GF-D8 (cell line): ENCODE measurements at regions not wholly inside any gene's neighbourhood (a gene's known extent, or its start where the extent isn't known, plus 50 kb on each side); places are given as distances from the start of the nearest gene placed in this dataset.
"Not testable (repeated sequence)": the region's sequence is repeated elsewhere in the genome, so short reads cannot be mapped to it uniquely, and the experiment has no call there.

Experiments
- DNase-seq: peaks from one replicate; lab custom pipeline; 2025; lab: John Stamatoyannopoulos, UW

GRCh38 chr1:187952446-187952845 is 1123.7 kb downstream of the PLA2G4A start:
- DNase-seq = no peak

DNA sequence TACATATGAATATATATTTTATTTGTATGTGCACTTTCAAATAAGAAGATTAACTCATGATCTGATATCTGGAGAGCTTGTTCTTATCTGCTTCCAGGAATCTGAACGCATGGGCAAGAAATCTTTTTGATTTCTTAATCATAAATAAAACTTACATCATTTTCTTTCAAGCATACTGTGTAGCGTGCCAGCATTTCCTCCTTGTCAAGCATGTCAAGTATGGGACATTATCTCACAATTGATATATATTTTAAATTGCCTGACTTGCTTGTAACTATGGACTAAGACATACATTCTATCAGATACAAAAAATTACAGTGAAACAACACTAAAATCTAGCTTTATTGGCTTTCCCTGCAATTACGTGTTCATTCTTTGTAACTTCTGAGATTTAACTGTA is 1128.2 kb downstream of the PLA2G4A start:
- DNase-seq = no peak

- no peak for DNase-seq
These were observed 1129.5 kb downstream of the PLA2G4A start for GRCh38 chr1:187958207-187958606.

DNA sequence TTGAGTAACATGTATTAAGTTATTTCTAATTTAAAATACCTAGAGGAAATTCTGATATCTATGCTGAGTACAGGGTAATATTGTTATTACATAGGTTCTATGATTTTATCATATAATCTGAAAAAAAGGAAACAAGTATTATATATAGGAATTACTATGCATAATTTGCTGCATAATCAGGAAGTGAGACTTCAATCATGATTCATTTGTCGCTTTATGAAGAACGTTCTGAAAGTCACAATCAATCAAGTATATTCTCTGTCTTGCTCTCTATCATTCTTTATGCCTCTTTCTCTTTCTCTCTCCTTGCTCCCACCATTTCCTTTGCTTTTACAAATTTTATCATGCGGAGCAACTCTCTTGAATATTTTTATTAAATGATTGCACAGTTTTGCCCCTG is 1130.3 kb downstream of the PLA2G4A start:
- DNase-seq = no peak

- DNase-seq = no peak
These were observed 1131.4 kb downstream of the PLA2G4A start for GRCh38 chr1:187960125-187960638.

DNA sequence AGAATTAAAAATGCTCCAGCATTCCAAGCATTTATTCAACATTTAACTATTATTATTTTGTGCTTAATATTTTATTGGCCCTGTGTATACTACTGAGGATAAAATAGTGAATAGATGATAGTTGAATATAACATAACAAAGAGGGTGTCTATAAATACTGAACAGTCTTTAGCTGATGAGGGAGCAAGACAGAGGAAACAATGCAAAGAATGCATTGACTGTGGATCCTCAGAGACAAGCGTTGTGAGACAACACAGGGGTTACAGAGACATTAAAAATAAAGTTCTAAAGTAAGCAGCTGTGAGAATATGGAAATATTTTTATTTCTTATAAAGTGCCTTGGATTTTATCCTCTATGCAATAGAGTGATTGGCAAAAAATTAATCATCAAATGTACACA is 1133.1 kb downstream of the PLA2G4A start:
- no peak for DNase-seq

- DNase-seq = no peak
These were observed 1143.1 kb downstream of the PLA2G4A start for GRCh38 chr1:187971851-187972250.

DNA sequence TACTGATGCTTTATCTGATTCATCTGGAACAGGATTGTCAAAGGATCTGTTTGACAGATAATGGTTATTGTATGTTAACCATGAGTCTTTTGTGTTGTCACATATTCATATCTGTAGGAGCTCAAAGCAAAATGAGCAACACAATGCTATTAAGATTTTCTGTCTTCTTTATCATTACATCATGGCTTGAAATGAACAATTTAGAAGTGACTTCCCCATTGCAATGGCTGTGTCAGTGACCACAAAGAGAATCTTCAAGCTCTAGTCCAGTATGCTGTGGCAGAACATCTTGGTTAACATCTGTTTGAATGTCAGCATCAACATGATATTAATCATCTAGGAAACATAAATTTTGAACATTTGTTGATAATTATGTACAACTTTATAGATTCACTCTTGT is 1148.5 kb downstream of the PLA2G4A start:
- no peak for DNase-seq

- no peak for DNase-seq
These were observed 1156.6 kb downstream of the PLA2G4A start for GRCh38 chr1:187985145-187985896.

DNA sequence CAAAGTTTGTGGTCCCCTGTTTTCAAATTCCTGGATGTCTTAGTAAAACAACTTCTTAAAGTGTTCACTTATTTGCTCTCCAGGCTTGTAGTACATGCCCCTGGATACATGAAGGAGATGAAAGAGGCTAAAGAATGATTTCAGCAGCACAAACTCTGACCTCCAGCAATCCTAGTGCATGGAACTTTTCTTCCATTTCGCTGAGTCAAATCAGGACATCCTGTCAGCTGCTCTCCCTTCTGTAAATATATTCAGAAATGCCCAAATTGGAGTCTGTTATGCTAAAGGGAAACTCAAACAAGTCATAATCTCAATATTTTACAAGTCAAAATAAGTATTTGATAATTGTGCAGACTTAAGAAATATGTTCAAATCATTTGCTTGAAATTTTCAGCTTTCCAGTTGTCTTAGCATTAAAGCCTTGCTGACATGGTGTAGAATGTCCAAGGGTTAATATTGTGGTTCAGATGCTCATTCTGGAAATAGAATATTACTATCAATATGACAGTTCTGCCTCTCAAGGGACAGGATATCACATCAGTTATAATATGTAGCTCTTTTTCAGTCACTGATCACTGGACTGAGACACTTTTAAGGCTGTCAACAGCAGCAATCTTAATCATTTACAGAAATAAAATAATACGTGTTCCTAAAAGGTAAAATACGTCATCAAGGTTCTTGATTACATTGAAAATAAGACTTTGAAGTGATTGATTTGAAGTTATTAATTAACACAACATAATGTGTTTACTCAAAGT is 1157.3 kb downstream of the PLA2G4A start:
- DNase-seq = no peak

- DNase-seq = no peak
These were observed 1158.6 kb downstream of the PLA2G4A start for GRCh38 chr1:187987236-187987776.

DNA sequence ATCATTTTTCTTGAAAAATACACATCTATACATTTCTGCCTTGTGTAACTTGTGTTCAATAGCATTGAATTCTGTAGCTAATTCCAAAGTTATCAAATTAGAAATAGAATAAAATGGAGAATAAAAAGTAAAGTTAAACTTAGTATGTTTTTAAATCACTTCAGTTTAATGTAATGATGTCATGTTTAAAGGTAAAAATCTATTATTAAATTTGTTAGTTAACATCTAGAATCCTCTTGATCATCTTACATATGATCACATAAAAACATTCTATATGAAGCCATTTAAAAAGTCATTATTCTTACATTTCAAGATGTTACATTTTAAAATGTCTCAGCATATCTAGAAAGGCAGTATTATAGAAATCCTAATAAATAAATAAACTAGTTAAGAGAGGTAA is 1163.2 kb downstream of the PLA2G4A start:
- no peak for DNase-seq

DNA sequence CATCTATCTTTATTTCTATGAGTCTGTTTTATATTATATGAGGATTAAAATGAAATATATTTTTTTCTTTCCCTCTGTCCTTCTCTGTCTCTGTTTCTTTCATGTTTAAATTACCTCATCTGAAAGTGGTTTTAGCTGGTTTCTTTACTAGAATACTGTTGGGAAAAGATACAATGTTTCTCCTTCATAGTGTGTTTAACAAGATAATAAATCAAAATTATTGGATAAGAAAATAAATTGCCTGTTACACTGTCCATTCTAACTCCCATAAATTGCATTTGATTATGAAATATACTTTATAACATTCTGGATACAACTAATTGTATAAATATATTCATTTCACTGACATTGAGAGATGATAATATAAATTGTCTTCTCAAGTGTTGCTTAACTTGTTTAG is 1168.0 kb downstream of the PLA2G4A start:
- DNase-seq = no peak

DNA sequence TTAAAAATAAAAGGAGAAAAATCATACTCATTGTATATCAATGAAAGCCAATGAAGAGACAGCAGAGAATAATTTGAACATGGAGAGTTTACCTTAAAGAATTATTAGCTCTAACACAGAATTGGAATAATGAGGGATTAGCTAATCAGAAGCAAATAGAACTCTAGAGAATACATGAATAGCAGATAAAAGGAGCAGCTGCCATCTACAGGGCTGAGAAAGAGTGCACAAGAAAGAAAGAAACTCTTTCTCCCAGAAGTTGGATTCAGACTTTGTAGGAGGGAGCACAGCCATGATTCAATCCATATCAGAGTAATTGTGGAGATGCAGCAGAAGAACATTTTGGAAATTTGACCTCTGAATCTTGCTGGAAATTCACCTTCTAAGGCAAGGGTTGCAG is 1171.2 kb downstream of the PLA2G4A start:
- no peak for DNase-seq

DNA sequence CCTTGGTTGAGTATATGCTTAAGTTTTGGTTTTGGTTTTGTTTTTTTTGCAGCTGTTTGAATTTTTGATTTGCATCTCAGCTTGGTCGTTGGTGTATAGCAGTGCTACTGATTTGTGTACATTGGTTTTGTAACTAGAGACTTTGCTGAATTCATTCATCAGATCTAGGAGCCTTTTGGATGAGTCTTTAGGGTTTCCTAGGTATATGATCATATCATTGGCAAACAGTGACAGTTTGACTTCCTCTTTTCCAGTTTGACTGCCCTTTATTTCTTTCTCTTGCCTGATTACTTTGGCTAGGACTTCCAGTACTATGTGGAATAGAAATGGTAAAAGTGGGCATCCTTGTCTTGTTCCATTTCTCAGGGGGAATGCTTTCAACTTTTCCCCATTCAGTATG is 1174.9 kb downstream of the PLA2G4A start:
- DNase-seq = not testable (repeated sequence)

GRCh38 chr1:188004849-188005248 is 1176.1 kb downstream of the PLA2G4A start:
- DNase-seq = no peak

DNA sequence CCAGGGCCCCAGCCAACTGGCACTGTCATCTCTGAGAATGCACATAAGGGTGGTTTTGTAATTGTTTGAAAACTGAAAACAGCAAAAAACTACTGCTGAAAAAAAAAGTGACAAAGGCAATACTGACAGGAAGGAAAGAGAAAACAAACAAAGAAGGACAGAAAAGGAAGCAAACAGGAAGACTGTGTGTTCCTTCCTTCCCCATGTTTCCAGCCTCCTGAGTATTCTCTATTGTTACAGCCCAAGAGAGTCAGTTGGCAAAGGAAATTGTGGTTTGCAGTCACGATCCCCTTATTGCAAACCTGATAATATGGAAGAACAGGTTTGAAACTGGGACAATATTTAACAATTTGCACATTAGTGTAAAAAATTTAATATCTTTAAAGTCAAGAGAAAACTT is 1177.6 kb downstream of the PLA2G4A start:
- no peak for DNase-seq

- not testable (repeated sequence) for DNase-seq
These were observed 1184.6 kb downstream of the PLA2G4A start for GRCh38 chr1:188013222-188013849.

GRCh38 chr1:188017921-188018320 is 1189.2 kb downstream of the PLA2G4A start:
- no peak for DNase-seq

GRCh38 chr1:188022661-188023060 is 1193.9 kb downstream of the PLA2G4A start:
- no peak for DNase-seq

- DNase-seq = no peak
These were observed 1194.5 kb downstream of the PLA2G4A start for GRCh38 chr1:188023206-188023605.

GRCh38 chr1:188027613-188028012 is 1198.9 kb downstream of the PLA2G4A start:
- no peak for DNase-seq

DNA sequence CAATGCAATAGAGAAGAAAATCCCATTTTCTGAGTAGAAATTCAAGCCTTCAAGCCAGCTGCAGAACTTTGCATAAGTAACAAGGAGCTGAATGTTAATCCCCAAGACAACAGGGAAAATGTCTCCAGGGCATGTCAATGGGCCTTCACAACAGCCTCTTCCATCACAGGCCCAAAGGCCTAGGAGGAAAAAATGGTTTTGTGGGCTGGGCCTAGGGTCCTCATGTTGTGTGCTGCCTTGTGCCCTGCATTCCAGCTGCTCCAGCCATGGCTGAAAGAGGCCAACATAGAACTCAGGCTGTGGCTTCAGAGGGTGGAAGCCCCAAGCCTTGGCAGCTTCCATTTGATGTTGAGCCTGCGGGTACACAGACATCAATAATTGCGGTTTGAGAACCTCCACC is 1208.8 kb downstream of the PLA2G4A start:
- DNase-seq = not testable (repeated sequence)
